Glutamatergic neuron (in vitro differentiated cells): ENCODE measurements at regions not wholly inside any gene's neighbourhood (a gene's known extent, or its start where the extent isn't known, plus 50 kb on each side); places are given as distances from the start of the nearest gene placed in this dataset.

Experiments
- DNase-seq: peaks from one replicate; pipeline ENCODE4 v3.0.0; 2022
- H3K27ac Mint-ChIP-seq: one replicate; pipeline ENCODE4 v1.8.0; 2020; ENCODE audit warnings: mild to moderate bottlenecking, mixed read lengths, inconsistent platforms; ENCODE audit not compliant: unreplicated experiment
- H3K27me3 Mint-ChIP-seq: one replicate; pipeline ENCODE4 v1.8.0; 2020; ENCODE audit warnings: mild to moderate bottlenecking, moderate library complexity, mixed read lengths, inconsistent platforms; ENCODE audit not compliant: unreplicated experiment
- H3K36me3 Mint-ChIP-seq: one replicate; pipeline ENCODE4 v1.8.0; 2020; ENCODE audit warnings: mild to moderate bottlenecking, mixed read lengths, inconsistent platforms; ENCODE audit not compliant: unreplicated experiment
- H3K4me1 Mint-ChIP-seq: one replicate; pipeline ENCODE4 v1.8.0; 2020; ENCODE audit warnings: mild to moderate bottlenecking, low read depth, mixed read lengths, inconsistent platforms; ENCODE audit not compliant: unreplicated experiment
- H3K4me3 Mint-ChIP-seq: one replicate; pipeline ENCODE4 v1.8.0; 2020; ENCODE audit warnings: mild to moderate bottlenecking, mixed read lengths, inconsistent platforms; ENCODE audit not compliant: unreplicated experiment
- H3K9me3 Mint-ChIP-seq: one replicate; pipeline ENCODE4 v1.8.0; 2020; ENCODE audit warnings: mild to moderate bottlenecking, moderate library complexity, mixed read lengths, inconsistent platforms; ENCODE audit not compliant: unreplicated experiment
- TF ChIP-seq, protein P1 (sequence below): fragments of 200-600 bp; sonication (generic); IDR thresholded peaks from one replicate; pipeline ENCODE4 v1.5.0; 2021; ENCODE audit not compliant: partially characterized antibody, unreplicated experiment

GRCh38 chr14:51439896-51440295 is 199.8 kb downstream of the TMX1 start:
- Mint-ChIP-seq H3K36me3 (no peaks in the 10 kb centered on the region), H3K4me3 (no peak overlapping the region), H3K9me3 (no peaks in the 10 kb centered on the region), H3K27ac (no peak overlapping the region), H3K27me3 (peaks cover 2% of the 10 kb centered on the region), H3K4me1 (peaks cover 14% of the 10 kb centered on the region)
- DNase-seq: no peak
- TF ChIP-seq, protein P1, sequence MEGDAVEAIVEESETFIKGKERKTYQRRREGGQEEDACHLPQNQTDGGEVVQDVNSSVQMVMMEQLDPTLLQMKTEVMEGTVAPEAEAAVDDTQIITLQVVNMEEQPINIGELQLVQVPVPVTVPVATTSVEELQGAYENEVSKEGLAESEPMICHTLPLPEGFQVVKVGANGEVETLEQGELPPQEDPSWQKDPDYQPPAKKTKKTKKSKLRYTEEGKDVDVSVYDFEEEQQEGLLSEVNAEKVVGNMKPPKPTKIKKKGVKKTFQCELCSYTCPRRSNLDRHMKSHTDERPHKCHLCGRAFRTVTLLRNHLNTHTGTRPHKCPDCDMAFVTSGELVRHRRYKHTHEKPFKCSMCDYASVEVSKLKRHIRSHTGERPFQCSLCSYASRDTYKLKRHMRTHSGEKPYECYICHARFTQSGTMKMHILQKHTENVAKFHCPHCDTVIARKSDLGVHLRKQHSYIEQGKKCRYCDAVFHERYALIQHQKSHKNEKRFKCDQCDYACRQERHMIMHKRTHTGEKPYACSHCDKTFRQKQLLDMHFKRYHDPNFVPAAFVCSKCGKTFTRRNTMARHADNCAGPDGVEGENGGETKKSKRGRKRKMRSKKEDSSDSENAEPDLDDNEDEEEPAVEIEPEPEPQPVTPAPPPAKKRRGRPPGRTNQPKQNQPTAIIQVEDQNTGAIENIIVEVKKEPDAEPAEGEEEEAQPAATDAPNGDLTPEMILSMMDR: no peak

DNA sequence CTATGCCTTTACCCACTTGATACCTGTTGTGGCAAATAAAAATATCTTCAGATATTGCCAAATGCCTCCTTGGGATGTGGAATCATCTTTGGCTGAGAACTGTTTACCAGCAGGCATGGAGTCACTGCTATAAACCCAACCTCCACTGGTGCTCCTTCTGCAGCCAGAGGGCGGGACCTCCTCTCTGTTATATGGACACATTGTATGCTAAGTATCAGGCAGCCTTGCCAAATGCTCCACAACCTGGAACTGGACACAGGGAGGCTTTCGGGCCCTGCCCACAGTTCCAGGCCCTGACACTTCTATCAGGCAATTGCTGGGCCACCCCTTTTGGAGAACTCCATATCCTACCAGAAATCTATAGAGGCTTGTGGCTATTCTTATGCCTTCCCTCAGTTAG is 201.0 kb downstream of the TMX1 start:
- peaks cover 2% of the 10 kb centered on the region for H3K27me3 Mint-ChIP-seq
- DNase-seq: no peak
- no peaks in the 10 kb centered on the region for H3K36me3 Mint-ChIP-seq
- no peak overlapping the region for H3K4me3 Mint-ChIP-seq
- H3K27ac Mint-ChIP-seq: no peak overlapping the region
- TF ChIP-seq, protein P1: no peak
- H3K9me3 Mint-ChIP-seq: no peaks in the 10 kb centered on the region
- H3K4me1 Mint-ChIP-seq: peaks cover 14% of the 10 kb centered on the region

GRCh38 chr14:51442513-51443175 is 202.6 kb downstream of the TMX1 start:
- H3K4me3 Mint-ChIP-seq: no peak overlapping the region

DNA sequence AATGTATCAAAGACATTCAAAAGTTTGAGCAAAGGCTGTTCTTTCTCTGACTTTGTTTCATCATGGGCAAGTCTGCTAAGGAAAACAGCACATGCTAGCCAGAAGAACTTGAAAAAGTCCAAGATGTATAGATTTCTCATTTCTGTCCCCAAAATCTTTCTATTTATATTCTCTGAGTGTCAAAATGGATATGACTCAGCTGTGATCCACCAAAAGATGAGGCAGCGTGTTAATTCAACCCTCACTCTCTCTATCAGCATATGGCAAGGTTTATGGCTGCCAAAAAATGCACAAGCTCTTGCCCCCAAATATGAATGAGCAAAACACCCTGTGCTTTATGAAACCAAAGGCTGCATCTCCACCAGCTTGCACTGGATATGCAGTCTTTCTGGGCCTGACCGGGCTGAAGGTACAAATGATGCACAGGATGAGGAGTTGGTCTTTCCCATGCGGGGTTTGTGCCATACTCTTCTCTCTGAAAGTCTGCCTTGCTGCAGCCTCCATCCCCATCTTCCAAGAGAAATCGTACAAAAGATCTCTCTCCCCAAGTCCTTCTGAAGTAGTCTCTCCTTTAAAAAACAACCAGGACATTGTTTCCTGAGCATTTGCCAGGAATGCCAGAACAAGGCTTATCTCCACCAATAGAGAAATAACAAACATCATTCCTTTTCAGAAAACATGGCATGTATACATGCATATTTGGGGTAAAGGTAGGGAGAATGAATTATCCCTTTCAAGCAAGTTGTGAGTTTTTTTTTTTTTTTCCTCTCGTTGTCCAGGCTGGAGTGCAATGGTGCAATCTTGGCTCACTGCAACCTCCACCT is 203.4 kb downstream of the TMX1 start:
- DNase-seq: no peak
- TF ChIP-seq, protein P1: no peak
- H3K27me3 Mint-ChIP-seq: peaks cover 3% of the 10 kb centered on the region
- no peak overlapping the region for H3K27ac Mint-ChIP-seq
- peaks cover 5% of the 10 kb centered on the region for H3K9me3 Mint-ChIP-seq
- H3K36me3 Mint-ChIP-seq: no peaks in the 10 kb centered on the region
- no peak overlapping the region for H3K4me3 Mint-ChIP-seq
- H3K4me1 Mint-ChIP-seq: peaks cover 32% of the 10 kb centered on the region

More at GRCh38 chr14:51442513-51443175, 202.6 kb downstream of the TMX1 start:
- H3K27ac Mint-ChIP-seq: no peak overlapping the region
- H3K27me3 Mint-ChIP-seq: peaks cover 3% of the 10 kb centered on the region
- peaks cover 2% of the 10 kb centered on the region for H3K9me3 Mint-ChIP-seq
- no peak for DNase-seq
- H3K4me1 Mint-ChIP-seq: peaks cover 26% of the 10 kb centered on the region
- H3K36me3 Mint-ChIP-seq: no peaks in the 10 kb centered on the region
- TF ChIP-seq, protein P1: no peak
